ENCODE measurements at regions not wholly inside any gene's neighbourhood (a gene's known extent, or its start where the extent isn't known, plus 50 kb on each side); places are given as distances from the start of the nearest gene placed in this dataset.

DNA sequence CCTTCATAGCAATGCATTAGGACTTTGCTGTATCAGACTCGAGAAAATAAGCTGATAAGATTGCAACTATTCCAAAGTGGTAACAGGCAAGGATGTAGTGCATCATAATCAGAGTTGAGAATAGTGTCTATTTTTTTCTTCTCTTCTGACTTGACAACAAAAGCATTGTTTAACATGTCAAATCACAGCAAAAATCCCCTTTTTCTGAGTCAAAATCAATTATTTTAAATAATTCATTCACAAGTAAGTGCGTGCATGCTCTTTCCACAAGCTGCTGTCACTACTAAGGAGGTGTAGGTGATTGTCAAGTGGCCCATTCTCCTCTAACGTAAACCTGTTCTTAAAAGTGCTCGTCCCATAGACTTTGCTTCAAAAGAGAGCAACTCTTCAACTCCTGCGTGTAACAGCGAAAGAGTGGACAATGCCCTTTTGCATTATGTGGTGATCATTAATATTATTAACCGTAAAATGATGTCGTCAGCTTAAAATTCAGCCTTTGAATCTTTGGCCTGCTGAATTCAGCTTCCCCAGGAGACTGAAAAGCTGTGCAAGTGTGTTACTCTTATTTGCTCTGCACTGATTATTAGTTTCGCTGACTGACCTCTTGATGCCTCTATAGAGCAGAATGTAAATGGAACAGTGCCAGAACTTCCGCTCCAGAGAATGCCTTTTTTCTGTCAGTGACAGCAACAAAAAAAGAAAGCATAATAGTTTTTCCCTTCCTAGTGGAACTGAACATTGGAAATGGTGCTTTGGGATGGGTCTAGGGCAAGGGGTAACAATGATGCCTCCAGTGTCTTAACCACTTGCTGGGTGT lies 680.8 kb upstream of the SEMA6A start:
- no peaks in the 10 kb centered on the region for H3K36me3 Mint-ChIP-seq
- ATAC-seq (ENCODE audit: low read depth) (no peak), DNase-seq (no peak)
- no peaks in the 10 kb centered on the region for H3K9me3 Mint-ChIP-seq
- POLR2A ChIA-PET: no interaction called here
- H3K27me3 Mint-ChIP-seq: no peaks in the 10 kb centered on the region
- H3K27ac Mint-ChIP-seq: no peak overlapping the region
- no peak overlapping the region for H3K4me3 Mint-ChIP-seq
- no peaks in the 10 kb centered on the region for H3K4me1 Mint-ChIP-seq

DNA sequence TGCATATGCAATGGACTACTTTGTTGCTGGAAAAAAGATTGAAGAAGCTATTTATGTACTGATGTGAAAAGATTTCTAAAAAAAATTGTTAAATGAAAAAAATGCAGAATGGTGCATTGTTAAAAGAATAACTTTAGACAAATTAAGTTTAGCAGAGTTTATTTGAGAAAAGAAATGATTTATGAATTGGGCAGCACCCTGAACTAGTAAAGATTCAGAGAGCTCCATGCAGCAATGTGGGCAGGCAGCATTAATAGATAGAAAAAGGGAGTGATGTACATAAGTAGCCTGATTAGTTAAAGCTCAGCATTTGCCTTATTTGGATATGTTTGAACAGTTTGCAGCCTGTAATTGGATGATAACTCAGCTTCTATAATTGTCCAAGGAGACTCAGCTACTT lies 677.9 kb upstream of the SEMA6A start:
- H3K4me3 Mint-ChIP-seq: no peak overlapping the region
- H3K4me1 Mint-ChIP-seq: no peaks in the 10 kb centered on the region
- H3K9me3 Mint-ChIP-seq: no peaks in the 10 kb centered on the region
- H3K27ac Mint-ChIP-seq: no peak overlapping the region
- POLR2A ChIA-PET: no interaction called here
- ATAC-seq (ENCODE audit: low read depth): no peak
- no peaks in the 10 kb centered on the region for H3K36me3 Mint-ChIP-seq
- H3K27me3 Mint-ChIP-seq: no peaks in the 10 kb centered on the region
- DNase-seq: no peak

DNA sequence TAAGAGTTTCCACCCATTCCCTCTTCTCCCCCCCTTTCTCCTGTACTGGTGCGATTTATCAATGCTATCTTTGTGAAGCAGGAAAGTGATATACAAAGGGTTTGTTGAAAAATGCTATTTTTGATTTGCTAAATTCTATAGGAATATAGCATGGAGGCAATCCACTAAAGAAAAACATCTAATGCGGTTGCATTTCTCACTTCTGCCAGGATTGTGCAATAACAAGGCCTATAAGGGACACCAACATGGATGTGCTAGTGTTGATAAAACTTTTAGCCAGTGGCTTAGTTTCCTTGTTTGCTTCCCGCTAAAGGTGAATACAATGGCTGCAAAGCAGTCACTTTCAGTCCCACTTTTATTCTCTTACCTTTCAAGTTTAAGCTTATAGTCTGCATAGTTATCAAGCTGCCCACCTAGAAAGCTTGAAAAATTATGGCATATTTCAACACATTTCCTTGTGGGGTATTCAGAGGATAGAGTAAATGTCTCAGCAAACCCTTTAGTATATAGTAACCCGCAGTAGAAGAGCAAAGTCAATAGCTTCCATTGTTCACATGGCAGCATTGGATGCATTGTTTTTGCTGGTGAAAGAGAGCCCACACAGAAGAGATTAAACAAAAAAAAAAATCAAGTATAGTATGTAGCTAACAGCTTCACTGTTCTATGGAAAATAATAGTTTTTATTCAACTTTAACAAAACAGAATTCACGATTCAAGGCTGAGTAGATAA lies 674.6 kb upstream of the SEMA6A start:
- POLR2A ChIA-PET: no interaction called here
- DNase-seq (no peak), ATAC-seq (ENCODE audit: low read depth) (no peak)
- H3K9me3 Mint-ChIP-seq: no peaks in the 10 kb centered on the region
- no peaks in the 10 kb centered on the region for H3K36me3 Mint-ChIP-seq
- no peak overlapping the region for H3K27ac Mint-ChIP-seq
- no peaks in the 10 kb centered on the region for H3K4me1 Mint-ChIP-seq
- no peaks in the 10 kb centered on the region for H3K27me3 Mint-ChIP-seq
- no peak overlapping the region for H3K4me3 Mint-ChIP-seq

DNA sequence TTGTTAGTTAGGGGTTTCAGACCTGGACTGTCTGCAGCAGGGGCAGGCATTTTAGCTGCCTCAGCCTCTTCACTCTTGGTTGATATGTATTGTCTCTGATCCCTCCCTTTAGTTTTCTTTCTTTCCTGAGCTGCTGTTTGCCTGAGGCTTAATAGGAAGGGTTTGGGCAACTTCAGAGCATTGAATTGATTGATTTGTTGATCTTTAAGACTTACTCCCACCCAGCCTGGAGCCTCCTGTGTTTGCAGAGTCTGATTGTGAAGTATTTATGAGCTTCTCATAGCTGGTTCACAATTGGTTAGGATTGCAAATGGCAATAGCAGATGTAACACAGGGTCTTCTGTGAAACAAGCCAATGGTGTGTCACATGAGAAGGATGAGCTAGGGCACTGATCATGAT lies 671.8 kb upstream of the SEMA6A start:
- ATAC-seq (ENCODE audit: low read depth) (no peak), DNase-seq (no peak)
- Mint-ChIP-seq H3K36me3 (no peaks in the 10 kb centered on the region), H3K27ac (no peak overlapping the region), H3K9me3 (peaks cover 3% of the 10 kb centered on the region), H3K27me3 (no peaks in the 10 kb centered on the region), H3K4me3 (no peak overlapping the region), H3K4me1 (no peaks in the 10 kb centered on the region)
- POLR2A ChIA-PET: no interaction called here

DNA sequence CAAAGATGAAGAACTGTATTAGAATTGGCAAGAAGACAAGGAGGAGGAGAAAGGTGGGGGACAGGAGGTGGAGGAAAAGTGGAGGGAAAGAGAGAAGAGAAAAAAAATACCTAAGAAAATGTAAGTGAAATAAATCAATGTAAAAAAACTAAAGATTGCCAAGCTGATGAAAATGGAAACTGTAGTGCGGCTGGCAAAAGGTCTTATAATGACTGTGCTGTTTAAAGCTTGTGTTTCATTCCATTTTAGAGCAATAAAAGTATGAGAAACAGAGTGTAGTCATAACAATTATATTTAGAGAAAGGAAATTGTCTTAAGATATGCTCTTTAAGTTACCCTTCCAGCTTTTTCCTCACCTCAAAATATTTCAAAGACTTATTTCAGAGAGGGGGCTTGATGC lies 670.5 kb upstream of the SEMA6A start:
- Mint-ChIP-seq H3K9me3 (peaks cover 5% of the 10 kb centered on the region), H3K4me1 (no peaks in the 10 kb centered on the region), H3K27ac (no peak overlapping the region), H3K4me3 (no peak overlapping the region), H3K36me3 (no peaks in the 10 kb centered on the region), H3K27me3 (no peaks in the 10 kb centered on the region)
- ATAC-seq (ENCODE audit: low read depth) (no peak), DNase-seq (no peak)
- POLR2A ChIA-PET: no interaction called here

DNA sequence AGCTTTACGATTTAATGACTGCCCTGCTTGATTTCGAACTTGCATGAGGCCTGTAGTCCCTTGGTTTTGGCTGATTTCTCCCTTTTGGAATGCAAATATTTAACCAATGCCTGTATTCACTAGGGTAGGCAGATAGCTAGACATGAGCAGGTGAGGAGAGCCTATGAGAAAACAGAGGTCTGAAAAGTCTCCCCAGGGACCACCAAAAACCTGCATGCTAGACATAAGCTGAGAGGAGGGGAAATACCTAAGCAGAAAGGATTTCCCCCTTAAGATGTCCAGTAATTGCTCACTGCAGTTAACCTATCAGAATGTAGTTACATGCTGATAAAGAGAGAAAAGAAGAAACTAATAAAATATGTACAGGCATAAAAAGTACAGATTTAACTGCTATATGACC lies 667.4 kb upstream of the SEMA6A start:
- Mint-ChIP-seq H3K4me1 (no peaks in the 10 kb centered on the region), H3K27me3 (no peaks in the 10 kb centered on the region), H3K9me3 (peaks cover 5% of the 10 kb centered on the region), H3K4me3 (no peak overlapping the region), H3K27ac (no peak overlapping the region), H3K36me3 (no peaks in the 10 kb centered on the region)
- ATAC-seq (ENCODE audit: low read depth) (no peak), DNase-seq (no peak)
- POLR2A ChIA-PET: no interaction called here

DNA sequence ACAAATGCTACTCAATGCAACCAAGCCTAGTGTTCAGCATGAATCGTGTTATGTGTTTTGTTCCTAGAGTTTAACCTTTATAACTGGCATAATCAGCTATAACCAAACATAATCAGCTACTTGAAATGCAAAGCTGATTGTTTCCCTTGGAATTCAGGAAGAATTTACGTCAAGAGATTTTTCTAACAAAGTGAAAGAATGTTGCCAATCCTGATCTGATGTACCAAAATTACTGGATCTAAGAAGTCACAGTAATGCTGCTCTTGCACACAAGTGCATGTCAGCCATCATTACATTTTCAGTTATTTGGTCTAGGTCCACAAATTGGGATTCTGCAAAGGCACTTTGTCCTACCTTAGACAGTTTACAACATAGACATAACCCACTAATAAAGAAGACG lies 662.3 kb upstream of the SEMA6A start:
- no peak for DNase-seq
- no peak for ATAC-seq (ENCODE audit: low read depth)
- Mint-ChIP-seq H3K9me3 (peaks cover 3% of the 10 kb centered on the region), H3K4me1 (no peaks in the 10 kb centered on the region), H3K27me3 (no peaks in the 10 kb centered on the region), H3K27ac (no peak overlapping the region), H3K4me3 (no peak overlapping the region), H3K36me3 (no peaks in the 10 kb centered on the region)
- POLR2A ChIA-PET: no interaction called here

DNA sequence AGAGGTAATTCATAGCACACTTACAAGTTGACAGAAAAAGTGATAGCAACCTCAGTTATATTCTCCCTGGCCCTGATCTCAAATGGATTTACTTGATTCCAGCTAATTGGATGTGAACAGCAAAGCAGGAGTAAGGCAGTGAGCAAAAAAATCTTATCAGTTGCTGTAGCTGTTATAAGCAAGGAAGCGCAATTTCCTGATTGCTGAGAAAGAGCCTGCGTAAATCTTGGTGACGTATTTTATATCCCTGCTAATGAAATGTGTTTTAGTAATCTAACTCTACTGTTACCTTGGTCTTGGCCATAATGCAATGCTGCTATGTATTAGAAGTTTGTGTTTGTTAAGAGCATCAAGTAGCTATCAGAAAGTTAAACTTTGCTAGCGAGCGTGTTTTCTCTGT lies 661.2 kb upstream of the SEMA6A start:
- ATAC-seq (ENCODE audit: low read depth): no peak
- no peak for DNase-seq
- Mint-ChIP-seq H3K4me3 (no peak overlapping the region), H3K27me3 (no peaks in the 10 kb centered on the region), H3K27ac (no peak overlapping the region), H3K4me1 (no peaks in the 10 kb centered on the region), H3K9me3 (peaks cover 2% of the 10 kb centered on the region), H3K36me3 (no peaks in the 10 kb centered on the region)
- POLR2A ChIA-PET: no interaction called here

DNA sequence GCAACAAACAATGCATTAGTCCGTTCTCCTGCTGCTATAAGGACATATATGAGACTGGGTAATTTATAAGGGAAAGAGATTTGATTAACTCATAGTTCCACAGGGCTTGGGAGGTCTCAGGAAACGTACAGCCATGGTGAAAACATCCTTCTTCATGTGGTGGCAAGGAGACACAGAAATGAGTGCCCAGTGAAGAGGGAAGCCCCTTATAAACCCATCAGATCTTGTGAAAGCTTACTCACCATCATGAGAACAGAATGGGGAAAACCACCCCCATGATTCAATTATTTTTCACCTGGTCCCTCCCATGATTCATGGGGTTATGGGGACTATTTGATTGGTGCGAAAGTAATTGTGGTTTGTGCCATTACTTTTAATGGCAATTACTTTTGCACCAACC lies 655.8 kb upstream of the SEMA6A start:
- Mint-ChIP-seq H3K36me3 (no peaks in the 10 kb centered on the region), H3K4me1 (no peaks in the 10 kb centered on the region), H3K9me3 (peaks cover 2% of the 10 kb centered on the region), H3K4me3 (no peak overlapping the region), H3K27ac (no peak overlapping the region), H3K27me3 (no peaks in the 10 kb centered on the region)
- ATAC-seq (ENCODE audit: low read depth) (no peak), DNase-seq (no peak)
- POLR2A ChIA-PET: no interaction called here

DNA sequence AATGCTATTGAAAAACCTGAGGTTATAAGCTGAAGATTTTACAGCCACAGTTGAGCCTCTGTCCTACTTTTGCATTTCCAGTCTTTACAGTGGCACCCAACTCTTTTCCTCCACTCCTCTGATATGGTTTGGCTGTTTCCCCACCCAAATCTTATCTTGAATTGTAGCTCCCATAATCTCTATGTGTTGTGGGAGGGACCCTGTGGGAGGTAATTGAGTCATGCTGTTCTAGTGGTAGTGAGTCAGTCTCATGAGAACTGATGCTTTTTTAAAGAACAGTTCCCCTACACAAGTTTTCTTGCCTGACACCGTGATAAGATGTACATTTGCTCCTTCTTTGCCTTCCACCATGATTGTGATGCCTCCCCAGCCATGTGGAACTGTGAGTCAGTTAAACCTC lies 646.1 kb upstream of the SEMA6A start:
- H3K27me3 Mint-ChIP-seq: no peaks in the 10 kb centered on the region
- no peaks in the 10 kb centered on the region for H3K36me3 Mint-ChIP-seq
- no peak overlapping the region for H3K4me3 Mint-ChIP-seq
- no peak overlapping the region for H3K27ac Mint-ChIP-seq
- no peaks in the 10 kb centered on the region for H3K4me1 Mint-ChIP-seq
- ATAC-seq (ENCODE audit: low read depth): no peak
- peaks cover 2% of the 10 kb centered on the region for H3K9me3 Mint-ChIP-seq
- no peak for DNase-seq
- POLR2A ChIA-PET: no interaction called here

DNA sequence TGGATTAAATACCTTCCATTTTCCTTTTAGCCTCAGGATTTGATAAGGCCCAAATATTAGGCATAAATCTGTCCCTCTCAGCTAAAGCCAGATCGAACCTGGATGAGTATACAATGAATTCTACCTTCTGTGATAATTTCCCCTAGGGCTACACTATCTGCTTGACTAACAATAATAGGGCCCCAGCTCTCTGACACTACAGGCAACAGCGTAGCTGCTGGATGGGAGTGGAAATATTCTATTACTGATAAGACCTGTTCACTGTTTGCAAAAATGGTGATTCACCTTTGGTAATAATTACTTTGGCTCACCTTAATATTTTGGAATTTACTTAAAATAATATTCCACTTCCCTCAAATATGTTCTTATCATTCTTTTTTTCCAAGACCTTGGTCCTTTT lies 644.2 kb upstream of the SEMA6A start:
- no peak overlapping the region for H3K27ac Mint-ChIP-seq
- no peaks in the 10 kb centered on the region for H3K27me3 Mint-ChIP-seq
- no peak overlapping the region for H3K4me3 Mint-ChIP-seq
- no peaks in the 10 kb centered on the region for H3K36me3 Mint-ChIP-seq
- H3K9me3 Mint-ChIP-seq: peaks cover 2% of the 10 kb centered on the region
- no peaks in the 10 kb centered on the region for H3K4me1 Mint-ChIP-seq
- DNase-seq (no peak), ATAC-seq (ENCODE audit: low read depth) (no peak)
- POLR2A ChIA-PET: no interaction called here

DNA sequence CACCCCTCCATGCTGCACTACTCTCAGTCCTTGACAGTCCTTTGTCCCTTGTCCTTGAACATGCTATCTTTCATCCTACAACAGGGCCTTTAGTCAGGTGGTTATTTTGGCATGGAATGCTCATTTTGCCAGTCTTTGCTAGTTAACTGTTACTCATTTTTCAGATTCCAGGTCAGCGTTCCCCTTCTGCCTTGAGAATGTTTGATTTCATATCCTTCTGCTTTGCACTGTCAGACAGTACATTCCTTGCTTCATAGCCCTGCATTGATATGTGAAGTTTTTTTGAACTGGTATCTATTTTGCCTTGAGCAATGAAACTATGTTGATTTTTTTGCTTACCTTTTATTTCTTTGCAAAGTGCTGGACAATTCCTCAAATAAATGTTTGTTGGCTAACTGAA lies 638.2 kb upstream of the SEMA6A start:
- H3K36me3 Mint-ChIP-seq: no peaks in the 10 kb centered on the region
- ATAC-seq (ENCODE audit: low read depth): no peak
- POLR2A ChIA-PET: no interaction called here

DNA sequence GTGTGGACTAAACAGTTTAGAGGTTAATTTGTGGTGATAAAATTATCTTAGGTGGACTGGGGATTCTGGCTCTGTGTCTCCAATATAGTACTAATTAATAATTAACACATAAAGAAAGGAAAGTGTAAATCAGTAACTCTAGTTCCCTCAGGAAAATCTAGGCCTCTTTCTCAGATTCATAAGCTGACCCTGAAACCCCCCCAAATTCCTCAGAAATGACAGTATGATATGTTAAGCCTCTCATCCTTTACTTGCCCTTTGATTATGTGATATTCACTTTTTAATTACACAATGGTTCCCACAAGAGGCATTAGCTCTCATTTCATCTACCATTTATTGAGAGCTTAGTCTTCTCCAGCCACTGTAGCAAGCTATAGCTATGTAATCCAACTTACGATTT lies 636.2 kb upstream of the SEMA6A start:
- Mint-ChIP-seq H3K36me3 (no peaks in the 10 kb centered on the region), H3K4me3 (no peak overlapping the region), H3K9me3 (peaks cover 3% of the 10 kb centered on the region), H3K27ac (no peak overlapping the region), H3K4me1 (no peaks in the 10 kb centered on the region), H3K27me3 (no peaks in the 10 kb centered on the region)
- POLR2A ChIA-PET: no interaction called here
- ATAC-seq (ENCODE audit: low read depth) (no peak), DNase-seq (no peak)

More for the DNA sequence above, 638.2 kb upstream of the SEMA6A start:
- no peak overlapping the region for H3K27ac Mint-ChIP-seq
- H3K27me3 Mint-ChIP-seq: no peaks in the 10 kb centered on the region
- H3K4me1 Mint-ChIP-seq: no peaks in the 10 kb centered on the region
- H3K4me3 Mint-ChIP-seq: no peak overlapping the region
- peaks cover 3% of the 10 kb centered on the region for H3K9me3 Mint-ChIP-seq
- no peak for DNase-seq

DNA sequence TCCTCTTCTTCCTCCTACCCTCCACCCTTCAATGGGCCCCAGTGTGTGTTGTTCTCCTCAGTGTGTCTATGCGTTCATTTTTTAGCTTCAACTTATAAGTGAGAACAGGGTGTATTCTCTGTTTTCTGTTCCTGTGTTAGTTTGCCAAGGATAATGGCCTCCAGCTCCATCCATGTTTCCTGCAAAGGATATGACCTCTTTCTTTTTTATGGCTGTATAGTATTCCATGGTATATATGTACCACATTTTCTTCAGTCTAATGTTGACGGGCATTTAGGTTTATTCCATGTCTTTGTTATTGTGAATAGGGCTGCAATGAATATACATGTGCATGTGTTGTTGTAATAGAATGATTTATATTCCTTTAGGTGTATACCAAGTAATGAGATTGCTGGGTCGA lies 634.9 kb upstream of the SEMA6A start:
- Mint-ChIP-seq H3K4me1 (no peaks in the 10 kb centered on the region), H3K27me3 (no peaks in the 10 kb centered on the region), H3K36me3 (no peaks in the 10 kb centered on the region), H3K4me3 (no peak overlapping the region), H3K27ac (no peak overlapping the region), H3K9me3 (peaks cover 3% of the 10 kb centered on the region)
- DNase-seq (no peak), ATAC-seq (ENCODE audit: low read depth) (no peak)
- POLR2A ChIA-PET: no interaction called here
